G401.6 (cell line): ENCODE measurements at regions not wholly inside any gene's neighbourhood (a gene's known extent, or its start where the extent isn't known, plus 50 kb on each side); places are given as distances from the start of the nearest gene placed in this dataset.

ENCODE experiments used
- FAIRE-seq: peaks from 2 replicates; lab custom pipeline; 2012; peaks lifted over from hg19 to GRCh38; lab: Jason Lieb, UNC

GRCh38 chr7:25396668-25397067, 168.4 kb upstream of the NPVF start:
- no peak for FAIRE-seq

- no peak for FAIRE-seq
Observed at GRCh38 chr7:25398418-25398817, 170.1 kb upstream of the NPVF start.

GRCh38 chr7:25399000-25399750, 170.9 kb upstream of the NPVF start:
- peak; percentile 52 for FAIRE-seq

GRCh38 chr7:25402532-25402931, 174.2 kb upstream of the NPVF start:
- no peak for FAIRE-seq

- FAIRE-seq: no peak
Observed at GRCh38 chr7:25405736-25406135, 177.4 kb upstream of the NPVF start.

GRCh38 chr7:25407053-25407452, 178.8 kb upstream of the NPVF start:
- FAIRE-seq: no peak

- FAIRE-seq: no peak
Observed at GRCh38 chr7:25408012-25408687, 179.9 kb upstream of the NPVF start.

- FAIRE-seq: no peak
Observed at GRCh38 chr7:25408876-25409275, 180.6 kb upstream of the NPVF start.

GRCh38 chr7:25409897-25410636, 181.8 kb upstream of the NPVF start:
- FAIRE-seq: no peak

- FAIRE-seq: no peak
Observed at GRCh38 chr7:25420771-25421170, 192.5 kb upstream of the NPVF start.

GRCh38 chr7:25424113-25424512, 195.8 kb upstream of the NPVF start:
- no peak for FAIRE-seq

- no peak for FAIRE-seq
Observed at GRCh38 chr7:25424855-25425254, 196.6 kb upstream of the NPVF start.

- FAIRE-seq: no peak
Observed at GRCh38 chr7:25427721-25428120, 199.4 kb upstream of the NPVF start.

- no peak for FAIRE-seq
Observed at GRCh38 chr7:25429731-25430130, 201.4 kb upstream of the NPVF start.

GRCh38 chr7:25430200-25430931, 202.1 kb upstream of the NPVF start:
- no peak for FAIRE-seq

GRCh38 chr7:25431956-25432450, 203.7 kb upstream of the NPVF start:
- no peak for FAIRE-seq

- FAIRE-seq: no peak
Observed at GRCh38 chr7:25432807-25433206, 204.5 kb upstream of the NPVF start.

- FAIRE-seq: no peak
Observed at GRCh38 chr7:25436413-25436812, 208.1 kb upstream of the NPVF start.

GRCh38 chr7:25437308-25437707, 209.0 kb upstream of the NPVF start:
- FAIRE-seq: no peak

- FAIRE-seq: no peak
Observed at GRCh38 chr7:25444991-25445390, 216.7 kb upstream of the NPVF start.

- peak; percentile 98 for FAIRE-seq
Observed at GRCh38 chr7:25448301-25448700, 220.0 kb upstream of the NPVF start.

- FAIRE-seq: no peak
Observed at GRCh38 chr7:25454020-25454419, 225.7 kb upstream of the NPVF start.
